Activated CD8-positive, alpha-beta memory T cell treated with anti-CD3 and anti-CD28 coated beads, Interleukin-2, amount 50 U/mL, for 24 hours (primary cell): ENCODE measurements at regions not wholly inside any gene's neighbourhood (a gene's known extent, or its start where the extent isn't known, plus 50 kb on each side); places are given as distances from the start of the nearest gene placed in this dataset.

Source experiments
- DNase-seq: peaks from one replicate; pipeline ENCODE4 v3.0.0-alpha.2; 2020; ENCODE audit errors: extremely low read depth

DNA sequence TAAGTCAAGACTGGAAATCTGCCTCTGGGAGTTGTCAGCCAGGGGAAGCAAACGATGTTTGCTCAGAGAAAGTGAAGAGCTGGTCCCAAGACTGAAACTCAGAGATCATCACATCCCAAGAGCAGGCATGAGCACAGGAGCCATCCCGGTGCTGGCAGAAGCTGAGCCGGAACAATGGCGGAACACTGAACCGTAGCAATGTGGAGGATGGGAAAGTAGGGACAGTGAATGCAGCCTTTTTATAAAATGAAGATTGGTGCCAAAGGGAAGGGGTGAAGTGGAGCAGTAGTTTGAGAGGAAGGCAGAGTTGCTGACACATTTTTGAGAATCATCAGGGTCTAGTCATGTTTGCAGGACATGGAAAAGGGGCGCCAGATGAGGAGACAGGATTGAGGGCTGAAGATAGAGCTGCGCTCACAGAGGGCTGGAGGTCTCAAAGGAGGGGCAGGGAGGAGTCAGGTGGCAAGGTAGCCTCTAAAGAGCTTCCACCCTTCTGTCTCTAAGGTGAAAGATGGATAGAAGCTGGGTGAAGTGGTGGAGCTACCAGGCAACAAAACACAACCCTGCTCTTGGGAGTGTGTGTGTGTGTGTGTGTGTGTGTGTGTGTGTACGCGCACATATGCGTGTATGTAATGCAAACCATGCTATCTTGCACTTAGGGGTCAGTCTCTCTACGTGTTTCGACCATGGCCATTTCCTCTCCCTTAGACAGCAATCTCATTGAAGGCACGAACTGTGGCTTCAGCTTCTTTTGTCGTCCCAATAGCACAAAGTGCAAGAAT is 94.3 kb upstream of the IRF2BP2 start:
- DNase-seq, result no peak

DNA sequence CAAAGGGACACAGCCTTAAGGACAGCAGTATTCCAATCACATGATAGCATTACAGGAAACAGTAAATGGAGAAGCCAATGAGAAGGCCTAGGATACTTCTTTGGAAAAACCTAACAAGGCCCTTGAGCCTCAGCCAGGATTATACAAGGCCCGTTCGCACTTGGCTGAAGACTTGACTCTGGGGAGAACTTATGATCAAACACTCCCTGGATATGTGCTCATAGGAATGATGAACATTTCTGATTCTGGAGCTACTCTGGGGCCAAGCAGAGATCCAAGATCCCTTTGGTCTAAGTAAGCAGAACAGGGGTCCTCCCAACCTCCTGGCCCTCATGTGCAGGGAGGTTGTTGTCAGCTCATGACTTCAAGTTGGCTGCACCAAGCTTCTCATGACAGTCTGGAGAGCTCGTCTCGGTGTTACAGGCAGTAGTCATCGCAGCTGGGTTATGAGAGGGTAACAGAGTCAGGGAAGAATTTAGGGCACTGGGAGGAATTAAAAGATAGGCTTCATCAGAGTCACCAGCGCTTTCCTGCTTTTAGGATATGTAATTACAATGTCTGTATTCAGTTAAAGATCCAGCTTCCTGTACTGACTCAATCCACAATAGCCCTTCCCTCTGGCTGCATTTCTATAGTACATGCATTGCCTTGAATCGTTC is 92.5 kb upstream of the IRF2BP2 start:
- DNase-seq, result no peak

DNA sequence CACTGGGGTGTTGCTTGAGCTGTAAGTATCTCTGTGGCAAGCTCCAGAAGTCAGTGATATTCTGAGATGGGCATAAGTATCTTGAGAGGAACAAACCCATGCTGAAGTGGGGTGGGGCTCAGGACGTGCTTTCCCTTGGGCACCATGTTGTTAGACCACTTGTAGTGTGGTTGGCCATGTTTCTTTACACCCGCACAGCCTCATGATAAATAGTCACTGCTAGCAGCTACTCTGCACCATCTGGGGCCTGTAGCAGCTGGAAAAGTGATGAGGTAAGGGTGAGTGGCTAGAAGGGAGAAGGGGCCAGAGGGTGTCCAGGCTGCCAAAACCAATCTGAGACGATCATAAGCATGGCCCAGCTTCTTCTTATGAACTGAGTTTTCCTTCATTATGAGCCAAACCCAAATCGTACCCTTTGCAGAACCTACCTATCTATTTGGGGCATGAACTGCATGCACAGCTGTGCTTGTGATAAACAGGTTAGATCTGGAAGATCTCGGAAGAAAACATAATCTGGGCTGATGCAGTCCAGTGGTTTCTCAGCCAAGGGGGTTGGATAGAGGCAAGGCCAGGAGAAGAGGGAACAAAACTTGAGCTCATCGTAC is 91.9 kb upstream of the IRF2BP2 start:
- DNase-seq, result no peak

DNA sequence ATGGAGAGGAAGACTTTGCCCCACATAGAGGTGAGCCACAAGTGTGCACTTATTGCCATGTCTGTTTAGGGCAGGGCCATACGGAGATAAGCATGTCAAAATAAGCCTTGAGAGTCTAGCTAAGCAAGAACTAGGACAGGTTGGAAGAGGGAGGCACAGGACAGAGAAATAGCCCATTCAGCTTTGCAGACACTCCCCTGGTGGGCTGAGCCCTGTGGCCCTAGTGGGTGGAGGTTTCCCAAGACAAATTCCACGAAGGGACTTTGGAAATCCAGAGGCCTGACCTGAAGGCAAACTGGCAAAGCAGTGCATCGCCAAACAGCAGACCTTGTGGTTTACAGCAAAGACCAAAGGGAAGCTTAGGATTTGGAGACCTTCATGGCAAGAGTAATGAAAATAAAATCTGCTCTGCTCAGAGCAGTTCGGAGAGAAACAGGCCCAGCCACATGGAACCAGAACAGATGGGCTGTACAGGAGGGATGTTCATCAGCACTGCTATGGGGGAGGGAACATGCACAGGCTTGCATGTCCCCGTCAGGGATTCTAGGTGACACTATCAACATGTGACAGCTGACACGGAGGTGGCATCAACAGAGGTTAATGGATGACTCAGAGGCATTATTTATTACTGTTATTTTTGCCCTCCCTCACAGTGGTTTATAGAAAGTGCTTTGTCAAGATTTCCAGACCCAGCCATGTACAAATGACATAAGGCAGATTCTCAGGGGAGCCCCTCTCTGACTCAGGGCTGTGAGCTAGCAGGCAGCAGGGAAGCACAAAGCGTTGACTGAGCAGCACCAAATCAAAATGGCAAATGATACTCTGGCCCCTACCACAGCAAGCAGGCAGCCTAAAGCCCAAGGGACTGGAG is 90.1 kb upstream of the IRF2BP2 start:
- no peak for DNase-seq

DNA sequence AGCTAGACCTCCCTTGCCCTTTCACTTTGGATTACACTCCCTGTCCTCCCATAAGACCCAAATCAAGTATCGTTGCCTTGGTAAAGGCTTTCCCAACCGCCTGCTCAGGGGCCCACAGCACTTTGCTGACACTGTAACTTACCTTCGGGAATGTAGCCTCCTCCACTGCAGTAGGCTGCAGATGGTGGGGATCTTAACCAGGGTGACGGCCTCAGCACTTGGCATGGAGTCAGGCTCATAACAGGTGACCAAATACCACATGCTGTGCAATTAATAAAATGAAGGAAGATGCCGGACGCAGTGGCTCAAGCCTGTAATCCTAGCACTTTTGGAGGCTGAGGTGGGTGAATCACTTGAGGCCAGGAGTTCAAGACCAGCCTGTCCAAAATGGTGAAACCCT is 88.7 kb upstream of the IRF2BP2 start:
- DNase-seq, result no peak

DNA sequence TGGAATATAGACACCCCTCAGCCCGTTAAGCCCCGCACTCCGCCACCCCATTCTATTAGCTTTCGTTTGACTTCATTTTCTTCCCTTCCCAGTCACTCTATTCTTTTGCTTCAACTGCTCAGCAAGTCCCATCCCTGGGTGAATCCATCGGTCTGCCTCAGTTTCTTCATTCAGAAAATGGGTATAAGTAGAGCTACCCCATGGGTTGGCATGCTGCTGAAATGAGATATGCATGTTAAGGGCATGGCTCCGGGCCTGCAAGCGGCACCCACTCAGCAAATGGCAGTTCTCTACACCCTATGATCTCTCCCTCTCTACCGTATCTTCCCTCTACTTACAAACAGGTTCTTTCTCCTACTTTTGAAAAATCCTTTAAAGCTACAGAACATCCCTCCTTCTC is 87.8 kb upstream of the IRF2BP2 start:
- DNase-seq, result no peak

DNA sequence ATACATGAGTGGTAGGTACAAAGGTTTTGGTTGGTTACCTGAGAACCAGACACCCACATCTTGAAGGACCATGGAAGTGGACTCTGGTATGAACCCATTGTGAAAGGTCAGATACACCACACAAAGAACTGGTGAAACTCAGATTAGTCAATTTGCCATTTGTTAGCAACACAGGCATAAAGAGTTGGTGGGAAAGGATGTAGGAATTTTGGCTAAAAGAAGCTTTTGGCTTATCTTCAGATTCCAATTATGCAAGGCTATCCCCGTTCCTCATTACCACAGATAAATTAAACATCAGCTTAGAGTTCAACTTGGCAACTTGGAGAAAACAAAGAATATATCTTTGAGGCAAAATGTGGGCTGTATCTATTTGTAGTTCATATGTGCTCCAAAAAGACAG is 87.0 kb upstream of the IRF2BP2 start:
- no peak for DNase-seq

DNA sequence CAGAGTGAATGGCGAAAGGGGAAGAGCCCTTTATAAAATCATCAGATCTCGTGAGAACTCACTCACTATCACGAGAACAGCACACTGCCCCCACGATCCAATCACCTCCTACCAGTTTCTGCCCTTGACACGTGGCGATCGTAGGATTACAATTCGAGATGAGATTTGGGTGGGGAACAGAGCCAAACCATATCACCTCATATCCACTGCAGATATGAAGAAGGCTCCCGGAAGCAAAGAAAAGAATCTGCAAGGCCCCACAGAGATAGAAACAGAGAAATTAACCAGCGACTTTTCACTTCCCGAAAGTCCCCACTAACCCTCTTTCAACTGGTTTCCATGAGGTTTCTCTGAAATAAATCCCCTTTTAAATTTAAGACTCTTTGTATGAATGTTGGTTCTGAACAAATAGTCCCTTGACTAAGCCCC is 86.2 kb upstream of the IRF2BP2 start:
- DNase-seq, result no peak

DNA sequence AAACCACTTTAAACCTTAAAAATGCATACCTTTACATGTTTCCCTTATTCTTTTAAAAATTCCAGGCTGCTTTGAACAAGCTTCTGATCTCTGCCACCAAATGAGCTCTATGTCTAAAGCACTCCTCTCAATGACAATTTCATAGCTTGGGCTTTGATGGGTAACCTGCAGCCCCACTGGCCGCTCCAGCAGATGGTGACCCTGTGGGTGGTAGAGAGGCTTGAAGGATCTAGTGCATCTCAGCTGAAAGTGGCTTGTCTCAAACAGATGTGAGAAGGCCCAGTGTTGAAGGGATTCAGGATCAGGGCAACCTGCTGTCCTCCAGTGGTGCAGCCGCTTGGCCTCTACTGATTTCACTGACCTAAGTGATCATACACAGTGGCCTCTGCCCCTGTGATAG is 84.7 kb upstream of the IRF2BP2 start:
- DNase-seq, result no peak

DNA sequence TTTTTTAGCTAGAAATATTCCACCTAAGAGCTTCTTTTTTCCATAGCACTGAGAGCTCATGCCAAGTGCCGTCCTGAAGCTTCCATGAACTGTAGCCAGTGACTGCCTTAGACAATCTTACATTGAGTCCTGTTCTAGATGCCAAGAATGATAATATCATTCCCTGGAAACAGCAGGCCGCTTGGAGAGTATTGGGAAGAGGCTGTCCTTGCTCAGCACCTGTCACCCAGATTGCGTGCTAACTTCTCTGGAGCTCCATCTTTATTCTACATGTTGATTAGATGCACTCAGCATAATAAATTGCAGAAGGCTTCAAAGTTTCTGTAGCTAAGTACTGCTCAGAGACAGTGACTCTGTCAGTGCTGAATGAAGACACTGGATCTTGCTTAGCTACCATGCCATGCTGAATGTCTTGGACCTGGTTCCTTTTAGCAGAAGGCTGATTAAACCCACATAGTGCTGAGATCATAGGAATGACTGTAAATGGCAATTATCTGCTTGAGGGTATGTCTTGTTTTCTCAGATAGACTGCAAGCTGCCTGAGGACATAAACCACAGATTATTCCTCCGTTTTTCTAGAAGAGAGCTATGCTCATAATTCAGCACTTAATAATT is 83.1 kb upstream of the IRF2BP2 start:
- DNase-seq, result no peak

DNA sequence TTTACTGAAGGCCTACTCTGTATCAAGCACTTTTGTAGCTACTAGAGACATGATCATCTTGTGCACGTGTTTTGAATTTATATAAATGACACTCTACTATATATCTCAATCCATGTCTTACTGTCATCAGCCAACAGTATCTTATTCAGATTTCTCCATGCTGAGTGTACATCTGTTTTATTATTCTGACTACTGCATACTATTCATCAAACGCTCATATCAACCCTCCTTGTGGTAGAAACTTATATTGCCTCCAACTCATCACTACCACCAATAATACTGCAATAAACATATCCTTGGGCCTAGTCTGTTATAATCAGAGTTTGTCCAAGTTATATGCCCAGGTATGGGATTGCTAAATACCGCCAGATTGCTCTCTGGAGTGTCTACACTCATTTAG is 81.6 kb upstream of the IRF2BP2 start:
- DNase-seq, result no peak

DNA sequence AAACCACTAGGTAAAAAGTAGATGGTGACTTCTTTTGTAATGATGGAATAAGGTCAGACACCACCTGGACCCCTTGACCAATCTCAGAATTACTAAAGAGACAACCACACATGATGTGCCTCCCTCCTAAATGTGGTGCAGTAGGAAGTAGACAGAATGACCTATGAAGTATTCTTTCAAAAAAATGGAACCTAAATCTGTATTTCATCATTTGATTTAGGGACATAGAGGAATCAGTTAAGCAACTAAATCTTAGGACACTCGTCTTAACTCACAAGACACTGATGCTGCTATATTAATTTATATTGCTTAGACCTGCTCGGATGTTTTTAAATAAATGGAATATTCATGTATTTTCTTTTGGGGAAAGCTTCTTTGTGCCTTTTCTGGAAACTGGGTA is 80.9 kb upstream of the IRF2BP2 start:
- no peak for DNase-seq

DNA sequence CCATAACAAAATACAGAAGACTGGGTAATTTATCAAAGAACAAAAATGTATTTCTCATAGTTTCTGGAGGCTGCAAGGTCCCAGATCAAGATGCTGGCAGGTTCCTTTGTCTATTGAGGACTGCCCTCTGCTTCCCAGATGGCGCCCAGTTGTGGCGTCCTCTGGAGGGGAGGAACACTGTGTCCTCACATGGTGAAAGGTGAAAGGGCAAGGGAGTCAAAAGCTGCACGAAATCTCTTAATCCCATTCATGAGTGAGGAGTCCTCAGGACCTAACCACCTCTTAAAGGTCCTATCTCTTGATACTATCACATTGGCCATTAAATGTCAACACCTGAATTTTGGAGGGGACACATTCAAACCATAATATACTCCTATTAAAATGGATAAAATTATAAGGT is 79.3 kb upstream of the IRF2BP2 start:
- no peak for DNase-seq

DNA sequence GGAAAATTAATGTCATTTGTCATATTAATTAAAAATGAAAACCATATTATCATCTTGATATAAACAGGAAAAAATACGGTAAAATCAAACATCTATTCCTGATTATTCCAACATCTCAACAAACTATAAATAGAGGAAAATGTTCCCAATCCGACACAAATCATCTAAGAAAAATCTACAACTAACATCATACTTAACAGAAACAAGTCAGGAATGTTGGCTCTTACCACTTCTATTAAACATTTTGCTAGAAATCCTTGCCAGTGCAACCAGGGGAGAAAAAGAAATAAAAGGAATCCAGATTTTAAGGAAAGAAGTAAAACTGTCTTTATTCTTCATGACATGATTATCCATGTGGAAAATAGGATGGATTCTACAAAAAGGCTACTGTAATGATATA is 77.0 kb upstream of the IRF2BP2 start:
- DNase-seq, result no peak

DNA sequence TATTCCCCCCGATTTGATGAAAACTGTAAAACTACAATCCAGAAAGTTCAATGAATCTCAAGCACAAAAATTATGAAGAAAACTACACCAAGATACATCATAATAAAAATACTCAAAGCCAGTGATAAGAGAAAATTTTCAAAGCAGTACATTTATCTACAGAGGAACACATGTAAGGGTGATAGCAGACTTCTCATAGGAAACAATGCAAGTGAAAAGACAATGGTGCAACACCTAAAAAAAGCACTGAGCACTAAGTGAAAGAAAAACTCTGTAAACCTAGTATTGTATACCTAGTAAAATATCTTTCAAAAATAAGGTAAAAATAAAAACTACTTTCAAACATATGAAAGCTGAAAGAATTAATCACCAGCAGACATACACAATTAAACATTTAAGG is 76.1 kb upstream of the IRF2BP2 start:
- DNase-seq, result no peak

DNA sequence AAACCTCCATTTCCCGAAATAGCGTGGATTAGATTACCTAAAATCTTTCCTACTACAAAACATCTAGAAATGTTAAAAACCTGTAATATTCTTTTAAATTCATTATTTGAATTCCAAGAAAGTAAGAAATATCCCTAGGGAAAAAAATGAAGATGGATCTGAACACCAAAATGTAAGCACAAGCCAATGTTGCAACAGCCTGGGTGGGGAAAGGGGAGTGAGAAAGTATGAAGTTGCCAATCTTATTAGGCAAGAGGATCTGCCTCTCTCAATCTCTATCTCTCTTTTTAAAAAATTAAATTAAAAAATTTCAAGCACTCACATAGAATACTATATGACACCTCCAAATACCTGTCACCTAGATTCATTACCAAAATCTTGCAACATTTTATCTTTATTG is 74.9 kb upstream of the IRF2BP2 start:
- no peak for DNase-seq

DNA sequence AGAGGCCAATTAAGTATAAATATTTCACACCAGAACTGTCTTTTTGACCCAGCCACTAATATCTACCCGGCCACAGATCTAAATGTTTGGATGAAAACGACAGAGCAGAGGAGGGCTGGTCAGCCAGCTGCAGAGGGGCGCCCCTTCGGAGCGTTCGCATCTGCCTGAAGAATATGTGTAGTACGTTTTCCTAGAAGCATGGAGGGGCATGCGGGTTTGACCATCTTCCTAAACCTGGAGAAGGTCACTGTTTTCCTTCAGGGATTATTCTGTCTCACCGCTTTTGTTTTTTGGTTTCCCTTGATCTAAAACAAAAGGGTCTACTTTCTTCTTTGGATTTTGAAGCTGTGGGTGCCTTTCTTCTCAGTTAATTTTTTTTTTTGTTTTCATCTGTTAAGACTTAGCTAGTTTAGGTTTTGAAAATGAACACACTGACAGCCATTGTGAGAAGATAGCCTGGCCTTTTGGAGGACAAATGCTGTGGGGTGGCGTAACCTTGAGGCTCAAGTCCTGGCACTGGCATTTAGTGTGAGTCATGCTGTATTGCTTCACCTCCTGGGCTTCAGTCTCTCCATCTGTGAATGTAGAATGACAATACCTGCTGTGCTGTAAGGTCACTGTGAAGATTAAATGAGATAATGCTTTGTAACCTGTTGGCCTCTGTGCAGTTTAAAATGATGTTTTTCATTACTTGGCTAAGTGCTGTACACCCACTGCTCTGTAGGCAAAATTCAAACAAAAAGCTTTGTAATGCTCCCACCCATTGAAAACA is 74.1 kb upstream of the IRF2BP2 start:
- no peak for DNase-seq

DNA sequence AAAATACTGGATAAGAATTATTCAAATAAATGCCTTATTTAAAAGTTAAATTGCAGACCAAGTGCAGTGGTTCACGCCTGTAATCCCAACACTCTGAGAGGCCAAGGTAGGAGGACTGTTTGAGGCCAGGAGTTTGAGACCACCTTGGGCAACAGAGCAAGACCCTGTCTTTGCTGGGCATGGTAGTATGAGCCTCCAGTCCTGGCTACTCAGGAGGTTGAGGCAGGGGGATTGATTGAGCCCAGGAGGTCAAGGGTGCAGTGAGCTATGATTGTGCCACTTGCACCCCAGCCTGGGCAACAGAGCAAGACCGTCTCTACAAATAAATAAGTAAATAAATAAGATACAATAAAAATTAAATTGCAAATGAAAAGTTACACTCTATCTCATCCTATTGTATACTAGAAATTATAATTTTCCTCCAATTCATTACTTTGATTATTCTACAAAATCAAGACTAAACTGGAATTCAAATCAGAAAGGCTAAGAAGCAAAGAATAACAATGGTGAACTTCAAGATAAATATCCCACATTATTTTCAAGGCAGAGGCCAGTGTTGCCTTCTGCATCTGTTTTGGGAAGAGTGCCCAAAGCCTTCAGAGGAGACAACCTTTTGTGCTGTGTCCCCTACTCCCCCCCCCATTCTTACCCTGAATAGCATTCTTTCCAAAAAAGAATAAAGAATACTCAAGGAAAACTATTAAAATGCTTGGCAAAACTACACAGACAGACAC is 73.3 kb upstream of the IRF2BP2 start:
- DNase-seq, result no peak

DNA sequence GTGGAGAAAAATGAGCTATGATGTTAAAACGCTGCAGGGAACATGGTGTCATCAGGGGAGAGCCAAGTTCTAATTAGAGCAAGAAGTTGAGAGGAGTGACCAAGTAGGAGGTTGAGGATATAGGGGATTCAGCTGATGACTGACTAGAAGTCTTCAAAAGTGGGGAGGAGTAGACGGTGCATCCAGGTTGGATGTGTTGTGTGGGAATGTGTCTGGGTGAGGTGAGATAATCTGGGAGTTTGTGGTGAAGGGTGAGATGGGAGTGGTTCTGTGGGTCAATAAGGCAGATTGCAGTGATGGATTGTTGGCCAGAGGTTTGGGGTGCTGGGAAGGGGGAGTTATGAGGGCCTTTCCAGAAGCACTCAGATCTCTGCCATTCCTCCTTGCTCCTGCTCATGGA is 72.0 kb upstream of the IRF2BP2 start:
- DNase-seq, result no peak

DNA sequence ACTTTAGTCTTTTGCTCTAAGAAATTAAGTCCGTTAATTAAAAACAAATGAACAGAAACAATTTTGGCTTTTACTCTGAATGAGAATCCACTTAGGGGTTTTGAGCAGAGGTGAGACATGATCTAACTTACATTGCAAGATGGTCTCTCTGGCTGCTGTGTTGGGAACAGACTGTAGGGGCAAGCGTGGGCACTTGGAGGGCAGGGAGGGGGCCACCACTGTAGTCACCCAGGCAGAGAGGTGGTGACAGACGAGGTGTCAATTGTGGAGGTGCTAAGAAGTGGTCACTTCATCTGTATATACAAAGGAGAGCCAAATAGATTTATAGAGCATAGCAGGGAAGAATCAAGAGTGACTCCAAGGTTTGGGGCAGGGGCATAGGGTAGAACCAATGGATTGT is 71.1 kb upstream of the IRF2BP2 start:
- DNase-seq, result no peak
